Stomach (tissue), 4 donors: ENCODE measurements at regions not wholly inside any gene's neighbourhood (a gene's known extent, or its start where the extent isn't known, plus 50 kb on each side); places are given as distances from the start of the nearest gene placed in this dataset.

Source experiments
- CTCF ChIP-seq, 7 experiments: fragments of 450-650 bp in 4 of 7; fragments of 200-600 bp in 3 of 7; sonication (generic) in 3 of 7; IDR thresholded peaks; one replicate each; pipeline ENCODE4 v1.5.1; 2016 to 2019; ENCODE audit warnings: antibody characterized with exemption in 7 of 7, control low read depth in 2 of 7, mild to moderate bottlenecking in 1 of 7
- EP300 ChIP-seq: sonication (generic); formaldehyde crosslinking; IDR thresholded peaks from one replicate; pipeline ENCODE4 v1.6.1; 2017; ENCODE audit warnings: antibody characterized with exemption
- POLR2A ChIP-seq, 4 donors: fragments of 450-650 bp; IDR thresholded peaks; one replicate each; pipeline ENCODE4 v1.6.1; 2016; ENCODE audit warnings: antibody characterized with exemption in 4 of 4, control low read depth in 2 of 4, mild to moderate bottlenecking in 1 of 4, moderate library complexity in 1 of 4

- TF ChIP-seq POLR2A (IDR thresholded peaks at IDR 0.05) (no peak), CTCF (IDR thresholded peaks at IDR 0.05) (no peak), EP300 (no peak)
Measured at GRCh38 chr3:109933576-109933975, 596.2 kb upstream of the DPPA4 start.
